HG03432 (cell line): ENCODE measurements at regions not wholly inside any gene's neighbourhood (a gene's known extent, or its start where the extent isn't known, plus 50 kb on each side); places are given as distances from the start of the nearest gene placed in this dataset.

ENCODE experiments used
- ATAC-seq: cut with Tn5 transposase; IDR thresholded peaks from one replicate; pipeline ENCODE4 v1.9.1; 2021; ENCODE audit warnings: mild to moderate bottlenecking, moderate library complexity; ENCODE audit not compliant: unreplicated experiment

DNA sequence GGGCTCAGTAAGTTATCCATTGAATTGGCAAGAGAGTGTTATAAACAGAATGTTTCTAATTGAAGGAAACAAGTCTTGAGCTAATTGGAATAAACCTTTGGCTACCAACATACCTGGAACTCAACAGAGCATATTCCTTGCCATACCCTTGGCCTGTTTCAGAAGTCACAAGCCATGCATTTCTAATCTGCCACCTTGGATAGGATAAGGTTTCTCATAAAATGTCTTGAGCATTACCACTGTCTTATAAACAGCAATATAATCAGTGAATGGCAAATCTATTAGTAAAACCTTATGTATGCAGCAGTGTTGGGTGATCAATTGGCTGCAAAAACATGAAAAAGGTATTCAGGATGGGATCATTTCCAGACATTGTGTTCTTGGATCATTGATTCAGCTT lies 765.2 kb upstream of the SEL1L start:
- ATAC-seq: no peak

DNA sequence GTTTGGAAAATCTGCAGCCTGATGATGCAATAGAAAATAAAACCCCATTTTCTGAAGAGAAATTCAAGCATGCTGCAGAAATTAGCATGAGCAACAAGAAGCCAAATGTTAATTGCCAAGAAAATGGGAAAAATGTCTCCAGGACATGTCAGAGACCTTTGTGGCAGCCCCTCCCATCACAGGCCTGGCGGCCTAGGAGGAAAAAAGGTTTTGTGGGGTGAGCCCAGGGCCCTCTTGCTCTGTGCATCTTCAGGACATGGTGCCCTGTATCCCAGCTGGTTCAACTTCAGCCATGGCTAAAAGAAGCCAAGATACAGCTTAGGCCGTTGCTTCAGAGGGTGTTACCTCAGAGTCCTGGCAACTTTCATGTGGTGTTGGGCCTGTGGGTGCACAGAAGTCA lies 775.5 kb upstream of the SEL1L start:
- ATAC-seq: no peak

- no peak for ATAC-seq
Measured at GRCh38 chr14:82313889-82314288, 780.2 kb upstream of the SEL1L start.

DNA sequence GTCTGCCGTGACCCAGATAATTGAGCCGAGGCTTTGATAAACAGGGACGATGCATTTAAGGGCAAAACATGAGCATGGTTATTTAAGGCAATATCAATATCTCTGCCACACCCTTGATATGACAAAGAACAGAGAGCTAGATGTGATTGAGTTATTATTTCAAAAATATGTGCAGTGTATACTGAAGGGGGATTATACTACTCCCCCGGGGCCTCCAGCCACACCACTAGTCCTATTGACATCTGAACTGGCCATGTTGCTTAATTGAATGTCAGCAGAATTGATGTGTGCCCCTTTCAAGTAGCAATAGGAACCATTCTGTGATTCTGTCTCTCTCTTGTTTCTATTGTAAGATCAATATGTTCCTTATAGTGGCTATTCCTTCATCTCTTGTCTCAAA lies 794.8 kb upstream of the SEL1L start:
- no peak for ATAC-seq

DNA sequence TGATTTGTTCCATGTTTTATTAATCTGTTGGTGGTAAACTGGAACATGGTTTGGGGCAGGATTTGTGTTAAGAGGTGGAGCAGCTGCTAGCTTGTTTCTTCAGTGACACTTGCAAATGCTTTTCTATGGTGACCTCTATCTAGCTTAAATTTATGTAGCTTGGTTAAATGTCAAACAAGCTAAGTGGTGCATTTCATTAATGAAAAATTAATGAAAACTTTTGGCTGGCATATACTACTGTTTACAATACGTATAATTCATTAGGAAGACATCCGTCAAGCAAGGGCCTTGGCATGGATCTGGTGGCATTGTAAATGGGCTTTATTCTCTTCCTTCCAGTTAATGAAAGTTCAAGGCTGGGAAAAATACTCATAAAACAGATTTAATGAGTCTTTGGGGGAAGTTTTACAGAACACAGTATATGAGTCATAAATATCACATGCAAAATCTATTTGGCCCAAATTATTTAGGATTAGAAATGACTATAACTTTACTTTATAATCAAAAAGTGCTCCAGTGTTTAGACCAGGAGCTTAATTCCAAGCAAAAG lies 807.7 kb upstream of the SEL1L start:
- ATAC-seq: no peak

GRCh38 chr14:82342596-82342995 lies 808.9 kb upstream of the SEL1L start:
- no peak for ATAC-seq

DNA sequence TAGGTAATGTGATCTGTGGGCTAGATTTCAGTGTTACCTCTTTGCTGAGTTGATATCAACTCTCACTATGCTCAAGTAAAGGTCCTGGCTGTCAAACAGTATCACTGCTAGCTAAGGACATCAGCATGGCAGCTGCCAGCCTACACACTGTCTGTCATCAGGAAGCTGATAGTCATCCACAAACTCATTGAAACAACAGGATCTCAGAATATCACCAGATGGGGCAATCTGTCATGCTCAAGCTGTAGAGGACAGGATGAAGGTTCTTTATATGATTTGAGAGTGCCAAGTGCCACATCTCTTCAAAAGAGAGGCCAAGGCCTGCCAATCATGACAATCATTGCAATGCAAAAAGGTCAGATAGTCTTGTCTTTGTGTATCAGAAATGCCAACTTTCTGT lies 811.5 kb upstream of the SEL1L start:
- ATAC-seq: no peak

DNA sequence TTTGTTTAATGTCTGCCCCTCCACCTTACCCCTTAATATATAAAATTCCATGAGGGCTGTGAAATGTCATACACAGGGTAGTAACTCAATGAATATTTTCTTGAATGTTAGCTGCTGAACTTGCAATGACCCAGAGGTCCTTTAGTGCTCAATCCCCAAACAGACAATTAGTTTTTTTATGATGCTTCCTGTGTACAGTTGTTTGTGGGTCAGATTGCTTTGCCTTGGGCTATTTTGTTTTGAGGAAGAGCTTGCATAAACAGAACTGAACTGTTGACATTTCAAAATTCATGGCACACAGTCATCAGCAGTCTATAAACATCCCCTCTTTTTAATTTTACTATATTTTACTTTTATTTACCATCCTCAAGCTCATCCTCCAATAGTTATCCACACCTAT lies 820.5 kb upstream of the SEL1L start:
- ATAC-seq: no peak

GRCh38 chr14:82359201-82359600 lies 825.5 kb upstream of the SEL1L start:
- no peak for ATAC-seq

- no peak for ATAC-seq
Measured at GRCh38 chr14:82362452-82362851, 828.8 kb upstream of the SEL1L start.

DNA sequence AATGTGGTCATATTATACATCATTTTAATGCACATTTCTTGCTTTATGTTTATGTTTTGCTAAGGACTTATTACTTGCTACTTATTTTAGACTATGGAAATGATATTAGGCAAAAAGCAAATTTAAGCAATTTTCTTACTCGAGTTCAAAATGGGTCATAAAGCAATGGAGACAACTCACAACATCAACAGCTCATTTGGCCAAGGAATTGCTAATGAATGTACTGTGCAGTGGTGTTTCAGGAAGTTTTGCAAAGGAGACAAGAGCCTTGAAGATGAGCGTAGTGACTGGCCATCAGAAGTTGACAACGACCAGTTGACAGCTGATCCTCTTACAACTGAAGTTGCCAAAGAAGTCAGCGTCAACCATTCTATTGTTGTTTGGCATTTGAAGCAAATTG lies 831.8 kb upstream of the SEL1L start:
- no peak for ATAC-seq

GRCh38 chr14:82366803-82367202 lies 833.1 kb upstream of the SEL1L start:
- ATAC-seq: no peak

- ATAC-seq: no peak
Measured at GRCh38 chr14:82379291-82379690, 845.6 kb upstream of the SEL1L start.

DNA sequence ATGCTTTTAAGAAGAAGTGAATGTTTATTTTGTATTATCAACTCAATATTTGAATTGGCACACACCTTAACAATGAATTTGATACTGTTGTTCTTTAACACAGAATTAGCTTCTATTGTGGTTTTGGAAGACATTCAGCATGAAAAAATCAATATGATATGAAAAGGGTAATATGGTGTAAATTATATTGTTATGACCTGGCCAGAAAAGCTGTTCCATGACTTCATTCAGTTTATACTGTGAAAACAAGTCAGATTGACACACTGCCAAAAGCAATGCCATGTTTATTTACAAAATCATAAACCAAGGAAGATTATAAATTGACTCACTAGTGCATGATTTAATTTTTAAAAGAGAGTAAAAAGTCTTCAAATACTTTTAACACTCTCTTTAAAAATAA lies 851.4 kb upstream of the SEL1L start:
- ATAC-seq: no peak

DNA sequence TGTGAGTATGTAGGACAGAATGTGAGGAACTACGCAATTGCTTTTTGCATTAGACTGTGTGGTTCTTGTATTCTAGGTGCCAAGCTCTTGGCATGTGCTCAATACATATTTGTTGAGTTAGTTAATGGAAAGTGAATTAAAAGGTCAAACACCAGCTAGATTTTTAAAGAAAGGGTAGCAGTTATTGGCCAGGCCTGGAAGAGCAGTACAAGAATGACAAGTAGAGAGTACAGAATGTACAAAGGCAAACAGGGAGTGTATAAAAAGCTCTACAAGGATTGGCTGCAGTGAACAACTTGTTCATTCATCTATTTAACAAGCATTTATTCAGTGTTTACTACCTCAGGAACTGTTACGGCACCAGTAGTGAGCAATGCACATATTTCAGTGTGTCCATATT lies 854.0 kb upstream of the SEL1L start:
- ATAC-seq: no peak

DNA sequence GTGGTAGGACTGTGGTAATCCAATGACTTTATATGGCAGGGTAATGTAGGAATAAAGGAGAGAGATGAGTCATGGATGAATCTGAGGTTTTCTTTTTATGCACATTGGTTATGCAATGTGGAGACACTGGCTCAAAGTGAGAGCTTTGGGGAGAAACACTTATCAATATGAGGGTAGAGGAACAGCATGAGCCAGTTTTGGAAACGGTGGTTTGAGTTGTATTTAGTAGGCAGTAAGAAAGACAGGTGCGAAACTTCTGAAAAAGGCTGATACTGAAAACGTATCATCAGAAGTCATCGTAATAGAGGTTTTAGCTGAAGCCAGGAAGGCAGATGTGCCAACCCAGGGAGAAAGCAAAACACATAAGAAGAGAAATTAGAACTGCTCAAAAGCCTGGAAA lies 854.8 kb upstream of the SEL1L start:
- no peak for ATAC-seq

GRCh38 chr14:82390586-82390985 lies 856.9 kb upstream of the SEL1L start:
- ATAC-seq: no peak

GRCh38 chr14:82394916-82395315 lies 861.3 kb upstream of the SEL1L start:
- ATAC-seq: no peak

GRCh38 chr14:82398256-82398655 lies 864.6 kb upstream of the SEL1L start:
- no peak for ATAC-seq

DNA sequence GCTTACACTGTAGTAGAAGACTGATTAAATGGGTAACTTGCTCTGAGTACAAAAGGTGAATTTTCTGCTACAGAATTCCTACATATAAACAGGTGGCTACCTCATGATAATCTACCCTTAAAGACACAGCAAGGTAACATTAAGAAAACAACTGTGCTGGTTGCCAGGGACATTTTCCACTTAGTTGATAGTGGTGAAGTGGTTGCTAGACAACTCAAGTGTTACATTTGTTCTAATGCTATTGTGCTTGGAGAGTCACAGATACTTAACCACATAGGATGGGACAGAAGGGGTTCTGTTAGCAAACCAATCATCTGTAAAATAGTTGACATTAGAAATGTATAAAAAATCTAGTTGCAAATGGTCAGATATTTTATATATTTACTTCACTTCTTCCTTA lies 870.3 kb upstream of the SEL1L start:
- ATAC-seq: no peak

DNA sequence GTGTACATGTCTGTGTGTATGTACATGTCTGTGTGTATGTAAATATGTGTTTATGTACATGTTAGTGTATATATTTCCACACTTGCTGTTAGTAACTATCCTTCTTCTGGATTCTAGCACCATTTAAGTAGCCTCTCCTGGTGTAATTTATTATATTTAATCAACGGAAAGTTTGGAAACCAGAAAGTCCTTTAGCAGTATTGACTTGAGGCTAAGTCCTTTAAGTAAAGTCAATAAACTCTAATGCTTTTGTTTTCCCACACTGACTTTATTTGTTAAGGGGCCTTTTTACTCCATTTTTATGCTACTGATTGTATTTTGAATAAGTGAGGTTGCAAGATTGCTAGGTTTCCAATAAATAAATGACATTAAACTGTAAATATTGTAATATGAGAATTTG lies 876.4 kb upstream of the SEL1L start:
- ATAC-seq: no peak

GRCh38 chr14:82411298-82411697 lies 877.6 kb upstream of the SEL1L start:
- ATAC-seq: no peak

DNA sequence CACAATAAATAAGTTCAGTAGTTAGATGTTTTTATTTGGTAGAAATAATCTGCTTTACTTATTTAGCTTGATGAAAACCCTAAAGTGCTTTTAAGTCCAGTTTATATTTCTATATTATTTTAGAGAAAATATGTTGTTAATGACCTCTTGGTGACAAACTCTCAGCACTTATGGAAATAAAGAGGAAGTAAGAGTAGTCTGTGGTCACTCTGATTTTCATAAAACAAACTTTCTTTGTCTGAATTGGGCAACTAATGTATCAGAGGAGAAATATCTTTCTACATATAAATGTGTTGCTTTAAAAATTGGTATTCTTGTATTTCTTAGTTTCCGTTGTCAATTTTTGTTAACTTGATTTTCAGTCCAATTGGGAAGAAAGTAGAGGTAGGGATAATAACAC lies 878.9 kb upstream of the SEL1L start:
- ATAC-seq: peak; percentile 54
